GM19324 (cell line): ENCODE measurements at regions not wholly inside any gene's neighbourhood (a gene's known extent, or its start where the extent isn't known, plus 50 kb on each side); places are given as distances from the start of the nearest gene placed in this dataset.
A peak's percentile ranks its signal among the peaks of the same experiment; 100 is the strongest.
"Not testable (repeated sequence)": the region's sequence is repeated elsewhere in the genome, so short reads cannot be mapped to it uniquely, and the experiment has no call there.

Experiments
- ATAC-seq: cut with Tn5 transposase; IDR thresholded peaks from one replicate; pipeline ENCODE4 v1.9.1; 2021; ENCODE audit warnings: mild to moderate bottlenecking, moderate library complexity; ENCODE audit not compliant: unreplicated experiment, low FRiP score

- ATAC-seq: no peak
These were observed 52.4 kb downstream of the ELAPOR2 start for GRCh38 chr7:87007038-87007437.

- no peak for ATAC-seq
These were observed 54.5 kb downstream of the ELAPOR2 start for GRCh38 chr7:87004956-87005355.

- ATAC-seq: no peak
These were observed 55.3 kb downstream of the ELAPOR2 start for GRCh38 chr7:87003872-87004798.

- no peak for ATAC-seq
These were observed 58.2 kb downstream of the ELAPOR2 start for GRCh38 chr7:87001214-87001613.

GRCh38 chr7:87000344-87000743 is 59.1 kb downstream of the ELAPOR2 start:
- no peak for ATAC-seq

- no peak for ATAC-seq
These were observed 59.7 kb downstream of the ELAPOR2 start for GRCh38 chr7:86999750-87000149.

- no peak for ATAC-seq
These were observed 63.6 kb downstream of the ELAPOR2 start for GRCh38 chr7:86995814-86996213.

- no peak for ATAC-seq
These were observed 64.3 kb downstream of the ELAPOR2 start for GRCh38 chr7:86995052-86995725.

GRCh38 chr7:86991771-86992191 is 67.7 kb downstream of the ELAPOR2 start:
- no peak for ATAC-seq

GRCh38 chr7:86991093-86991769 is 68.2 kb downstream of the ELAPOR2 start:
- ATAC-seq: peak; percentile 77

- no peak for ATAC-seq
These were observed 70.0 kb downstream of the ELAPOR2 start for GRCh38 chr7:86989407-86989806.

GRCh38 chr7:86987834-86988233 is 71.6 kb downstream of the ELAPOR2 start:
- ATAC-seq: not testable (repeated sequence)

- not testable (repeated sequence) for ATAC-seq
These were observed 72.1 kb downstream of the ELAPOR2 start for GRCh38 chr7:86987358-86987757.

GRCh38 chr7:86985342-86985741 is 74.1 kb downstream of the ELAPOR2 start:
- ATAC-seq: not testable (repeated sequence)

- not testable (repeated sequence) for ATAC-seq
These were observed 75.8 kb downstream of the ELAPOR2 start for GRCh38 chr7:86983654-86984053.

- ATAC-seq: not testable (repeated sequence)
These were observed 77.5 kb downstream of the ELAPOR2 start for GRCh38 chr7:86981937-86982336.

GRCh38 chr7:86981127-86981526 is 78.3 kb downstream of the ELAPOR2 start:
- ATAC-seq: no peak

- no peak for ATAC-seq
These were observed 79.2 kb downstream of the ELAPOR2 start for GRCh38 chr7:86980223-86980622.

GRCh38 chr7:86978808-86979506 is 80.5 kb downstream of the ELAPOR2 start:
- peak; percentile 76 for ATAC-seq

- no peak for ATAC-seq
These were observed 82.5 kb downstream of the ELAPOR2 start for GRCh38 chr7:86976958-86977357.
